GM21360 (cell line): ENCODE measurements at regions not wholly inside any gene's neighbourhood (a gene's known extent, or its start where the extent isn't known, plus 50 kb on each side); places are given as distances from the start of the nearest gene placed in this dataset.

ENCODE experiments used
- ATAC-seq: cut with Tn5 transposase; IDR thresholded peaks from one replicate; pipeline ENCODE4 v1.9.1; 2021; ENCODE audit warnings: mild to moderate bottlenecking, moderate library complexity; ENCODE audit not compliant: unreplicated experiment

DNA sequence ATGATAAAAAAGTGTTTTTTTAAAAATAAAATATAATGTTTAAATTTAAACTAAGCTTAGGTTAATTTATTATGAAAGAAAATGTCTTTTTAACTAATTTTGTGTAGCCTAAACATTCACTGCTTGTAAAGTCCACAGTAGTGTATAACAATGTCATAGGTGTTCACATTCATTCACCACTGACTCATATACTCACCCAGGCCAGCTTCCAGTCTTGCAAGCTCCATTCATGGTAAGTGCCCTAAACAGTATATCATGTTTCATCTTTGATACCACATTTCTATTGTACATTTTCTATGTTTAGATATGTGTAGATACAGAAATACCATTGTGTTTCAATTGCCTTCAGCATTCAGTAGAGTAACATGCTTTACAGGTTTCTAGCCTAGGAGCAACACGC, 530.3 kb downstream of the EPHA5 start:
- no peak for ATAC-seq

DNA sequence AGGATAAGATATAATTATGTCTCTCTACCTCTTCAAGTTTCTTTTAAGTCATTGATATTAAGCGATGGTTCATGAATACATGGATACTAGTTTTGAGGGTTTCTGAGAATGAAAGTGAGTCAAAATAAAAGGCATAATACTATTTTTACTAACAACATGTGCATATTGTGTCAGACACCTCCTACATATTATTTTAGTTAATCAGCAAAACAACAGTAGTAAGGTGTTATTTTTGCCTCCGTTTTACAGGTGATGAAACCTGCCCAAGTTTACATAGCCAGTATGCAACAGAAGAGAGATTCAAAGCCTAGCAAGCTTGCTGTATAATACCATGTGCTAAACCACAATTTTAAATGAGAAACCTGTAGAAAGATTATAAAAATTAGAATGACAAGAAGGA, 544.1 kb downstream of the EPHA5 start:
- no peak for ATAC-seq

DNA sequence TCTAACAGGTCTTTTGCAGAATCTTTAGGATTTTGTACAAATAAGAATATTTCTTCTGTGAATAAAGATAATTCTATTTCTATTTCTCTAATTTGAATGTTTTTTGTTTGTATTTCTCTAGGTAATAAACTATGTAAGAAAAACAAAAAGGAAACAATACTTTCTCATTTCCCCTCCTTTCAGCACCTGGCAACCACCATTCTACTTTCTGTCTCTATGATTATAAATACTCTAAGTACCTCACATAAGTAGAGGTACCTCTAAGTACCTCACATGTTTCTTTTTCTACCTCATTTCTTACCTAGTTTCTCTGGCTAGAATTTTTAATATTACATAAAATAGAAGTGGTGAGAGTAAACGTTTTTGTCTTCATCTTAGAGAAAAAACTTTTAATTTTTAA, 550.0 kb downstream of the EPHA5 start:
- ATAC-seq: no peak

DNA sequence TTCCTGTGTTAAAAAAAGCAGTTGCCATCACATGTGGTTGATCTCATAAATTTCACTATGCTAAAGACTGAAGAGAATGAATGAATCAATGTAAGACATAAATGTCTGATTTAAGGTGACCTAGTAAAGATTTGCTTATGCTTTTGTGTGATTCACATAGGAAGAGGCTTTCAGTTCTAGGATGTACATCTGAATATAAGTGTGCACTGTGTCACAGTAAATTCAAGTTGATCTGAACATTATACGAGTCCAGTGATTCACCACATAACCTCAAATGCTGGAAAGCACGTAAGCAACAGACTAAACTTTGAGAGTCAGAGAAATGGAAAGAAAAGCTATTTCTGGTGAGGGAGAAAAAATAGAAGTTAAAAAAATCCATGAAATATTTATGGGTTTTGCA, 567.9 kb downstream of the EPHA5 start:
- no peak for ATAC-seq

DNA sequence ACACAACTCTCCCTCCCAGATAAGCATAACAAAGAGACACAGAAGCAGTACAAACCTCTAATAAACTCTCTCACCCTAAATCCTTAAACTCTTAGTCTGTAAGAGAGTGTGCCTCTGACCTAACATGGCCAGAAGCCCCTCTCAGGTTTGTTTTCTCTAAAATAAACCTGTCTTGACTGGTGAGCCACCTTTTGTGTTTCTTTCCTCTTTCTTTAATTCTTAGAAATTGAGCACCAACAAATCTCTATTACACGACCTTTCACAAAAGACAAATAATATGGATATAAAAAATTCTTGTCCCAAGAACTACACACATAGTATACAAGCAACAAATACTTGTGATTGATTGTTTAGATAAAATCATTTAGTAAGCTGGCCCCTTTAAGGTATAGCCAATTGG, 573.7 kb downstream of the EPHA5 start:
- no peak for ATAC-seq

DNA sequence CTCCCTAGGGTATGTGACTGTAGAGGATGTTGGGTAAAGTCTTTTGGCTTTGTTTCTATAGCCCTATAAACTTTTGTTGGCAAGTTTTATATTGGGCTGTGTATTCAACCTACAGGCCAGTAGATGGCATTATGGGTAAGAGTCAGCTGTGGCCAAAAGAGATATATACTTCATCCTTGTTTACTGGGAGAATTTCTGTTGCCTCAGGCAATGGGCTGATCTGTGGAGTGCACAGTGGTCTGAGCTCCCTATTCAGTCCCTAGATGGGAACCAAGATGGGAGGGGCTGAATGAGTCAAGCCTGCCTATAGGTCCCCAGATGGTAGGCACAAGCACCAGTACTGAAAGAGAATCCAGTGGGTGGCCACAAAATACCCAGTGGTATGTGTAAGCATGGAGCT, 580.6 kb downstream of the EPHA5 start:
- ATAC-seq: no peak

DNA sequence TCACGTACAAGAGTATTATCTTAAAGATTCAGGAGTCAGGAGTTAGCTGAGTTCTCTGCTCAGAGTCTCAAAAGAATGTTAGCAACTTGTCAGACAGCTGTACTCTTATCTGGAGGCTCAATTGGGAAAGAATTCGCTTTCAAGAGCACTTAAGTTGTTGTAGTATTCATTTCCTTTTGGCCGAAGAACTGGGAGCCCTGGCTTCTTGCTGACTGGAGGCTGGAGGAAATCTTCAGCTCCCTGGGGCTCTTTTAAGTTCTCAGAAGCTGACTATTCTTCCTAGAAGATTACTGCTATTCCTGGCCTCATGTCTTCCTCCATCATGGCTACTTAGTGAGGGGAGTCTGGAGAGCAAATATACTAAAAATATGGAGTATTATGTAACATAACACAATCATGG, 587.2 kb downstream of the EPHA5 start:
- no peak for ATAC-seq

DNA sequence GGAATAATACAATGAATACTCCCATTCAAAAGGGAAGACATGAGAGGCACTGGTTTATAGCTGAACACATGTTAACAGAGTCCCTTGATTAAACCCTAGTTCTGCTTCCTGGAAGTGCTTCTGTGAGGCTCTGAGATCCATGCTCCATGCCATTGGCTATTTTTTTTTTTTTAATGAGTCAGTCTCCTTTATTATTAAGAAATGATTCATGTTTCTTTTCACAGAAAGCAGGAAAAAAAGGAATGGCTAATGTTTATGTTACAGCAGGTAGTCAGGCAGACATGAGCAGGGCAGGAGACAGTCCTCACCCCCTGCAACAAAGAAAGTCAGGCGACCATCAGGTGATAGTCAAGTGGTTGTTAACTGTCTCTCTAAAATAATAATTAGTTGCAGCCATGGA, 598.7 kb downstream of the EPHA5 start:
- ATAC-seq: no peak

DNA sequence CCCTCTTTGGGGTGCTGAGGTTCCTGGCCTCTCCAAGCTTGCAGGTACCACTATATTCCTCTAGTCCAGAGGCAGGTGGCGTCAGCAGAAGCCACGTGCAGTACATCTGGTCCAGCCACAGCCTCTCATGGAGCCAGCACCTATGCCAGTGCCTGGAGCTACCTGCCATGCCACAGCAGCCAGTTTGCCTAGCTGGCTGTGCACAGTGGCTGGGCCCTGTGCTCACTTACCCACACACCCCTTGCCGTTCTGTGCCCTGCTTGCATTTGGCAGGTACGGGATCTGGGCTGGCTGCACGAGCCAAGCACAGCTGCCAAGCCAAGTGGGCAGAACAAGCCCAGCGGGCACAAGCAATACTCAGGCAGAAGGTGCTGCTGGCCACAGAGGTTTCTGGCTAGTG, 601.1 kb downstream of the EPHA5 start:
- no peak for ATAC-seq

DNA sequence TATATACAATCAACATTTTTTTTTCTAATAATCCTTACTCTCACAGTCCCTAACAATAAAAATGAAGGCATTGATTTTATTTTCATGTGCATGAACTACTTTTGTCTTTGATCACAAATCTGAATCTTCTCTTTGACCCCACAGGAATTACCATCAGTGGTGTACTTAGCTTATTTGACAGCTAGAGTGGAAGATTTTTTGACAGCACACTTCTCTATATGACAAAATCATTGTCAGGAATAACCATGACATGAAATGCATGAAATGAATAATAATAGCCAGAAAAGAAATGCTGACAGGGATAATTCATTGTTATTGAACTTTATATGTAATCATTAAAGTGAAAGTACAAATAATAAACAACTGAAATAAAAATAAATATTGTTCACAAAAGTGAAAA, 604.2 kb downstream of the EPHA5 start:
- ATAC-seq: no peak

DNA sequence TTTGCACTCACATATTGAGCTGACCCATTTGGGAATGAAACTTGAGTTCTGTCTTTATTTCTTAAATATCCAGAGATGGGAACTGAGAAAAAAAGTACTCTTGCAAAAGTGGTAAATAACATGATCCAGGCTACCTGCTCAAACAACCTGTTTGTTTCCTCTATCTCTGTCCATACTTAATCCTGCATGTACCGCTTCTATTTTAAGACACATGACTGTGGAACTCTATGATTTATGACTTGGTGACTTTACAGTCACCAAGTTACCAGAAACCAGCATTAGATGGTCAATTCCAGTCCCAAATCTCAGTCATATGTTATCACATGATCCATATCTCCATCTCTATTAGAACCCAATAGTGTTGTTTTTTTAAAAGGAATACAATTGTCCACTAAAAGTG, 606.7 kb downstream of the EPHA5 start:
- ATAC-seq: no peak

DNA sequence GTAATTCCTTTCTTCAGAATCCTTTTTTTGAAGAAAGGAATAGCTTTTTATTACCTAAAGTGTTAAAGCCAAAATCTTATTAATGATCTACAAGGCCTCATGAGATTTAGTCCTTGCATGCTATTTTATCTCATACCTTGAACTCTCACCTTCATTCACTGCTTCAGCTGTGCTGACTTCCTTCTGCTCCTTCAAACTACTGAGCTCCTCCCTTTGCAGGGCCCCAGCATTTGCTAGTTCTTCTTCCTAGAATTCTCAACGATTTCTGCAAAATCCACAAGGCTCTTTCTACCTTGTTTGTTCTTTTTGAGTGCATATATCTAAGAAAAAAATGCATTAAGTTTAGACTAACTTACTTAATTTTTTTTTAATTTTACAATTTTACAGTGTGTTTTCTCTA, 619.5 kb downstream of the EPHA5 start:
- ATAC-seq: no peak

DNA sequence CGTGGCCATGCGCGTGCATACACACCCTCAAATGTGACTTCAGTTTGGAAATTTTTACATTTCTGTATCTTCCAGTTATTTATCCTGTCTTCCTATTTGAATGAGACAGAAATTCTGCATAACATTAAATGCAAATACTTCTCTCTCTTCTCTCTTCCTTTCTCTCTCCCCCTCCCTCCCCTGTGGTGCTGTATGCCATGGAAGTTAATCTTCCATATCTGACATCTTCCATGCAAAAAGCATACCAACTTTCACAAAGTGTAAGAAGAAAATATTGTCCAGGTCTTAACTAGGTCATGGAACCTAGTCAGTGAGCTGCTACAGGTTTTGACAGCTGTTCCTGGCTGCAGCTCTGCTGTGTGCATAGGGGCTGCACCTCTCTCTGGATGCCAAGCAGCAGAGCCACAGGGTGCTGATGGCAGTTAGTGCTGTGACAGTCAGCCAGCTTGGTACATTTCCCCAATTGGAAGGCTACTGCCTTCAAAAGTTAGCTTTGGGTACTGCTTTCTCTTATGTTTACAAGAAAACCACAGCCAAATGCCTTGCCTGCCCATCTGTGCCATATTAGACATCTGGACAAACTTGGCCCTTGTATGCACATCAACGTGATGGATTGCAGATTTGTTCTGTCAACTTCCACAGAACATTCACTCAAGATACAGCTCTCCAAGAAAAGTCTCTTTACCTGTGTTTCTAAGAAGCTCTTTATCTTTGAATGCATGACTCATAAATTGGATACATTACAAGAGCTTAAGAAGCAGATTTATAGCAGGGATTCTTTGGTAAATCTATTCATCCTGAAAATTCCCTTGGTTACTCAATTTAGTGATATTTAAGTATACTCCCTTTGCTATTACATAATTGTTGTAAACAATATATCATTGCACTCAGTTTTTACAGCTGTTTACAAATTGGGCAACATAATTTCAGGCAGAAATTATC, 623.8 kb downstream of the EPHA5 start:
- ATAC-seq: no peak

DNA sequence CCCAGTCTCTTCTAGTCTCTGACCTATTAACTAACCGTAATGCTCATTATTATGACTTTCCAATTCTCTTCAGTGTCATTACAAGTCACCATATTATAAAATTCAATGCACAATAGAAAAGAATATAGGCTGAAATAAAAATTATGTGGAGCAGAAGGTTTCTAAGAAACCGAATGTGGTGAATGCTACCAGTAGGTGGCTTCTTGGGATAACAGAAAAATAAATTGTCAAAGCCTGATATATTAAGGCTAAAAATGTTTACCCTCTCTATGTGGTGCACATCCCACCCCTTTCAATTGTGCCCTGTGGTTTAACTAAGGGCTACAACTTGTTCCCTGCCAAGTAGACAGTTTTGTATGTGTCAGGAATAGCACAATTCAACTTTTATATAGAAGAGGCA, 624.6 kb upstream of the TECRL start:
- ATAC-seq: no peak

DNA sequence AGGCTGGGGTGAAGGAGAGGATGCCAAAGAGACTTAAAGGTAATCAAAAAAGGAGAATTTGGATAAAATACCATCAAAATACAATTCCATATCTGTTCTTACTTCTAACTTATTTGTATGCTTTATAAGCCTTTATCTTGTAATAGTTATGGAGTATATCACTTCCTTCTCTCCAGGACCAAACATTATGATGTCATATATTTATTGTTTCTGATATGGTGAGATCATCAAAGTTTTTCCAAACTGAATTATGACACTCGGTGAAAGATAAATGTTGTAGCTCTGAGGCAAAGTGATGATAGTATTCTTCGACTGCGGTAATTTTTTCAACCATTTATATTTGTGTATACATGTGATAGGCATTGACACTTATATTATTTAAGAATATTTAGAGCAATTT, 619.3 kb upstream of the TECRL start:
- ATAC-seq: no peak

DNA sequence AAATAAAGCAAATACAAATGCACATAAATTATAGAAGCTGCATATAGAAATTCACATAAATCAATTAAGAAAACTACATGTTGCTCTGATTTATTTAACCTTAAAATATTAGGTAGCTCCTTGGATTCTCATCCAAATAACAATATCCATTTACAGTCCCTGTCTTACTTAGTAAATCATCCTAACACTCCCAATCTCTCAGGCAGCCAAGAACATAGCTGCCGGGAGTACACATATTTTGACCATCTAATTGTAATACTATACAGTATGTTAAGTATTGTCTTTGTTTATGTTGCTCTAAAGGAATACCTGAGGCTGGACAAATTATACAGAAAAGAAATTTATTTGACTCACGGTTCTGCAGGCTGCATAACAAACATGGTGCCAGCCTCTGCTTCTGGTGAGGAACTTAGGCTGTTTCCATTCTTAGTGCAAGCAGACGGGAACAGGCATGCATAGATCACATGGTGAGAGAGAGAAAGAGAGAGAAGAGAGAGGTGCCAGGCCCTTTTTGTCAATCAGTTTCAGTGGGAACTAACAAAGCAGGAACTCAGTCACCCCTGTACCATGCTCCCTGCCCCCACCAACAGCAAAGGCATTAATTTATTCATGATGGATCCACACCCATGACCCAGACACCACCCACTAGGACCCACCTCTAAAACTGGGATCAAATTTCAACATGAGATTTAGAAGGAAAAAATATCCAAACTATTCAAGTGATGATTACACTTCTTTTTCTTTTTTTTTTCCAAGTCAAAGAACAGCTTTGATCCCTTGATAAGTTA, 614.8 kb upstream of the TECRL start:
- no peak for ATAC-seq

DNA sequence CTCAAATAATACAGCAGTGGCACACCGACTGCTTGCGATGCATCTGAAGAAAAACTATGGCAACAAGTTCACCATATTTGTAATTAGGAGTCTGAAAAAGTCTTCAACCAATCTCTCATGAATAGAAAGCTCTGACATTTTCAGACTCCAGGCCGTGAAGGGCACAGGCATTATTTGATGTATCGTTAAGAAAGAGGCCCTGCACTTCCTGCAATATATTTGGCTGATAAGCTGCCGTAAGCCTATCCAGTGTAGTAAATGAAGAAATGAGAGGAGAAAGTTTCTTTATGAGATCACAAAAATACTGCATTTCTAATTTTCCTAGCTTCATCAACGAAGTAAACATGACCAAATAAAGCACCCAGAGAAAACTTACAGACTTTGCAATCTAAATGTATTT, 613.8 kb upstream of the TECRL start:
- ATAC-seq: no peak

DNA sequence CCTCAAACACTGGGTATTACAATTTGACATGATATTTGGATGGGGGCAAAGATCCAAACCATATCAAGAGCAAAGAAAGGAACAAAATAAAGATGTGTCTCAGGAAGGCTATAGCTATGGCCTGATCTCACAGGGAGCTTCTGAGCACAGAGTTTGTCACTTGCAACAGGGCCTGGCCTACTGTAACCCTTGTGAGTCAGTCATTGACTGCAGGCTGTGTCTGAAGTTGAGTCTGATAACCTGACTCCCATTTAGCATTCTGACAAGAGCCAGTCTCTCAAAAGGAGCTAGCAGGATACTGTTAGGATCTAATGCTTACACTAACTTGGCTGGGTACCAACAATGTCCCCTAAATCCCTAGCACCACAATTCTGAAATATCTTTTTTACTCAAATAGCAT, 612.5 kb upstream of the TECRL start:
- ATAC-seq: no peak

DNA sequence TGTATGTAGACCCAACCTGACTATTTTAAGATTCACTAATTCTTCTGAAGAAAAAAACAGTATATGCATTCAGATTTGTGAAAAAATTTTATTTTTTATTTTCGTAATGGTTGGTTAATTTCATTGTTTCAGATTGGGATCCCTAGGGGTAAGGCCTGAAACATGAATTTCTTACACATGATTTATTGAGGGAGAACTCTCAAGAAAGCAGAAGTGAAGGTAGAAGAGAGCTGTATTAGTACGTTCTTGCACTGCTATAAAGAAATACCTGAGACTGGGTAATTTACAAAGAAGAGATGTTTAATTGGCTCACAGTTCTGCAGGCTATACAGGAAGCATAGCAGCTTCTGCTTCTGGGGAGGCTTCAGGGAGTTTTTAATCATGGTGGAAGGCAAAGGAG, 611.9 kb upstream of the TECRL start:
- no peak for ATAC-seq

DNA sequence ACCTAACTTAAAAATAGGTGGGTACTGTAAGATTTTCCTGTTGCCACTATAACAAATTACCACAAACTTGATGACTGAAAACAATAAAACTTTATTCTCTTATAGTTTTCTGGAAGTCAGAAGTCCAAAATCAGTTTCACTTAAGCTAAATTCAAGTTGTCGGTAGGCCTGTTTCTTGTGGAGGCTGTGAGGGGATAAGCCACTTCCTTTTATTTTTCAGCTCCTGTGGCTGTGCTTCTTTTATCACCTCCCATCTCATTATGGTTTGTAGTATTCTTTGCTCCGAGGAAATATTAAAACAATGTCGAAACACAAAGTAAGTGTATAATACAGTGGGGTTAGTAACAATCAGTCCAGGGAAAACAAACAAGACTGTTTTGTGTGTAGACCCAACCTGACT, 610.5 kb upstream of the TECRL start:
- ATAC-seq: no peak

DNA sequence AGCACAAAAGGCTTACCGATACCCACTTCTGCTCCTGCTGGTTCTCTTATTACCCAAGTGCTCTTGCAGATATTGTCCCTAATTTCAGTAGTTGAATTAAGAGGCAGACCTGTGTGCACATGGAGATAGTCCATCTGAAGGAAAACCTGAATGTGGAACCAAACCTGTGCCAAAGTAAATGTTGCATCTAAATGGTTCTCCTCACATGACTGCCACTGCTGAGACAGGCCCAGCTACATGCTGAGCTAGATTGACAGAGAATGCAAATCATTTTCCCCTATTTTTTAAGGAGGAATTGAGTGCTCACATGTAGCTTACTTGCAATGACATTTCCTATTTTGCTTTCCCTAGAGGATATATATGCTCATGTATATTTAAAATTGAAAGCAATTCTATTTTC, 609.1 kb upstream of the TECRL start:
- no peak for ATAC-seq

DNA sequence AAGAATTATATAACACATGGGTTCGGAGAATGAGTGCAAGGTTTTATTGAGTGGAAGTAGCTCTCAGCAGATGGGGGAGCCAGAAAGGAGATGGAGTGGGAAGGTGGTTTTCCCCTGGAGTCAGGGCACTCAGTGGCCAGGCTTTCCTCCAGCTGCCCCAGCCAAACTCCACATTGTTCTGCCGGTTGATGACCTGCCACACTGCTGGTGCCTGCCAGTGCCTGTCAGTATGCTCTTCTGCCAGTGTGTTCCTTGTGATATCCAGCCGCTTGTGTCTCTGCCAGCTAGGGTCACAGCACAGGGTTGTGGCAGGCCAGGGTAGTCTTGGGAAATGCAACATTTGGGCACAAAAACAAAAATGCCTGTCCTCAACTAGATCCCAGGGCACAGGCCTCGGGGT, 604.8 kb upstream of the TECRL start:
- no peak for ATAC-seq
